K562 (cell line): ENCODE measurements at regions not wholly inside any gene's neighbourhood (a gene's known extent, or its start where the extent isn't known, plus 50 kb on each side); places are given as distances from the start of the nearest gene placed in this dataset.

Experiments used
- ATAC-seq: fragments of 200-7000 bp; cut with Tn5 transposase; 3 replicates; pipeline ENCODE4 v1.9.1; 2020; ENCODE audit warnings: moderate library complexity
- BruUV-seq: library from RNA; stranded (reverse); fragments of 400-500 nt; replicated peaks from 2 replicates; lab custom pipeline; 2021; lab: Mats Ljungman, UMichigan
- CTCF ChIA-PET: fragments of 300-600 bp; formaldehyde crosslinking; extraction: SDS; loops from one replicate; lab custom pipeline; 2021; ENCODE audit warnings: low intra/inter-chr PET ratio; lab: Yijun Ruan, JAX
- POLR2A ChIA-PET: fragments of 300-600, 350-650 bp; sonication (Branson Sonifier 250); formaldehyde crosslinking; extraction: SDS; loops from one replicate; lab custom pipeline; 2021; ENCODE audit warnings: antibody characterized with exemption, inconsistent platforms; lab: Yijun Ruan, JAX
- DNase-seq, 4 experiments: peaks; one replicate each; pipeline versions ENCODE4 v3.0.0 to v3.0.0-alpha.2; 2011 to 2018; ENCODE audit warnings: low spot score in 3 of 4, mixed read lengths in 3 of 4; ENCODE audit errors: extremely low read depth in 1 of 4
- FAIRE-seq: peaks from 2 replicates; lab custom pipeline; 2011; peaks lifted over from hg19 to GRCh38; lab: Jason Lieb, UNC
- H2AFZ ChIP-seq: 2 replicates; pipeline ENCODE4 v1.6.0; 2011; ENCODE audit warnings: low read depth, low read length, control low read depth, inconsistent platforms
- H3K27ac ChIP-seq: fragments of 200-600 bp; 3 replicates; pipeline ENCODE4 v1.8.0; 2011; ENCODE audit warnings: low read depth, mild to moderate bottlenecking, control low read depth, inconsistent platforms, low read length, moderate library complexity, mixed read lengths; ENCODE audit errors: extremely low read depth
- H3K27me3 ChIP-seq, 2 experiments: fragments of 300-600 bp in 1 of 2; 2 replicates in 1 of 2; 3 replicates in 1 of 2; pipeline versions ENCODE4 v1.6.0 to v1.8.0; 2011; ENCODE audit warnings: inconsistent platforms in 2 of 2, low read length in 2 of 2, mild to moderate bottlenecking in 1 of 2, mixed read lengths in 1 of 2, moderate library complexity in 1 of 2; ENCODE audit not compliant: control insufficient read depth in 2 of 2, insufficient read depth in 2 of 2
- H3K36me3 ChIP-seq: fragments of 300-600 bp; 3 replicates; pipeline ENCODE4 v1.8.0; 2011; ENCODE audit warnings: mild to moderate bottlenecking, low read length, inconsistent platforms; ENCODE audit not compliant: control insufficient read depth, insufficient read depth
- H3K4me1 ChIP-seq, 2 experiments: fragments of 200-600 bp in 1 of 2; replicated peaks in 1 of 2; 2 replicates in 1 of 2; 3 replicates in 1 of 2; pipeline versions ENCODE4 v1.5.1 to v1.8.0; 2011; ENCODE audit warnings: inconsistent platforms in 2 of 2, low read length in 2 of 2, mild to moderate bottlenecking in 1 of 2, mixed read lengths in 1 of 2, moderate library complexity in 1 of 2; ENCODE audit not compliant: control insufficient read depth in 2 of 2, insufficient read depth in 2 of 2
- H3K4me2 ChIP-seq: 2 replicates; pipeline ENCODE4 v1.6.1; 2011; ENCODE audit warnings: low read length, control low read depth, inconsistent platforms, mixed read lengths; ENCODE audit not compliant: insufficient read depth
- H3K4me3 ChIP-seq: fragments of 200-600 bp; sonication (generic), shearing (Covaris generic); 2 replicates; pipeline ENCODE4 v1.5.1; 2016; ENCODE audit warnings: control low read depth, inconsistent platforms
- H3K79me2 ChIP-seq: fragments of 200-600 bp; 3 replicates; pipeline ENCODE4 v1.8.0; 2011; ENCODE audit warnings: low read length, inconsistent platforms; ENCODE audit not compliant: control insufficient read depth, insufficient read depth
- H3K9ac ChIP-seq, 2 experiments: 2 replicates each; pipeline versions ENCODE4 v1.6.0 to v1.6.1; 2011; ENCODE audit warnings: low read depth in 2 of 2, low read length in 2 of 2, control low read depth in 1 of 2, inconsistent platforms in 1 of 2, mild to moderate bottlenecking in 1 of 2, mixed read lengths in 1 of 2; ENCODE audit not compliant: insufficient read depth in 1 of 2
- H3K9me1 ChIP-seq: one replicate; pipeline ENCODE4 v1.6.0; 2011; ENCODE audit warnings: inconsistent platforms, mild to moderate bottlenecking, low read length, moderate library complexity; ENCODE audit not compliant: control insufficient read depth, insufficient read depth
- H3K9me3 ChIP-seq: replicated peaks from 2 replicates; pipeline ENCODE4 v1.5.1; 2011; ENCODE audit warnings: low read depth, low read length, inconsistent platforms; ENCODE audit not compliant: control insufficient read depth, insufficient read depth
- H4K20me1 ChIP-seq: replicated peaks from 2 replicates; pipeline ENCODE4 v1.6.1; 2011; ENCODE audit warnings: low read length, inconsistent platforms, mixed read lengths; ENCODE audit not compliant: control insufficient read depth, insufficient read depth
- FOXJ2 ChIP-seq: fragments of 200-800 bp; sonication (Bioruptor generic); IDR thresholded peaks from 2 replicates; pipeline ENCODE4 v1.6.1; 2016; ENCODE audit warnings: missing genetic modification characterization, missing compliant biosample characterization
- JUNB ChIP-seq: fragments of 450-650 bp; formaldehyde crosslinking; conservative IDR thresholded peaks from 2 replicates; pipeline ENCODE4 v1.4.0; 2020; ENCODE audit warnings: mild to moderate bottlenecking
- ZNF668 ChIP-seq: fragments of 250-450 bp; sonication (Bioruptor Pico); IDR thresholded peaks from 2 replicates; pipeline ENCODE4 v1.8.0; 2022; ENCODE audit warnings: mild to moderate bottlenecking, inconsistent platforms
- ZSCAN29 ChIP-seq: fragments of 450-650 bp; IDR thresholded peaks from 2 replicates; pipeline ENCODE4 v1.6.1; 2017
- WGBS: fragments of 100-300 bp; shearing (Covaris generic); methylation state at CpG from one replicate; pipeline ENCODE4 v1.1.6; 2016; ENCODE audit warnings: low coverage, mixed read lengths; ENCODE audit not compliant: insufficient coverage; ENCODE audit errors: missing lambda C conversion rate; 5-methylcytosine and 5-hydroxymethylcytosine counted together
- in situ Hi-C: fragments of 300-500 bp; cut with MboI; formaldehyde crosslinking; loops from 4 replicates; pipeline ENCODE4 v1.15.0; 2018; ENCODE audit warnings: inconsistent platforms, mixed read lengths
- intact Hi-C: fragments of 100-400 bp; cut with micrococcal nuclease; formaldehyde crosslinking; loops from 2 replicates; pipeline ENCODE4 v1.14.2; 2022
- TF ChIP-seq, protein P1 (sequence below): IDR thresholded peaks from 2 replicates; pipeline ENCODE4 v1.6.1; 2014; ENCODE audit warnings: antibody characterized with exemption
- TF ChIP-seq, protein P2 (sequence below), 3 experiments: IDR thresholded peaks in 2 of 3; conservative IDR thresholded peaks in 1 of 3; 2 replicates each; pipeline ENCODE4 v1.5.1; 2011 to 2012; ENCODE audit warnings: low read length in 3 of 3, mild to moderate bottlenecking in 3 of 3, control low read depth in 2 of 3, improper control_type of control experiment in 1 of 3, inconsistent platforms in 1 of 3, low read depth in 1 of 3, mixed read lengths in 1 of 3, moderate library complexity in 1 of 3; ENCODE audit not compliant: insufficient read depth in 2 of 3

DNA sequence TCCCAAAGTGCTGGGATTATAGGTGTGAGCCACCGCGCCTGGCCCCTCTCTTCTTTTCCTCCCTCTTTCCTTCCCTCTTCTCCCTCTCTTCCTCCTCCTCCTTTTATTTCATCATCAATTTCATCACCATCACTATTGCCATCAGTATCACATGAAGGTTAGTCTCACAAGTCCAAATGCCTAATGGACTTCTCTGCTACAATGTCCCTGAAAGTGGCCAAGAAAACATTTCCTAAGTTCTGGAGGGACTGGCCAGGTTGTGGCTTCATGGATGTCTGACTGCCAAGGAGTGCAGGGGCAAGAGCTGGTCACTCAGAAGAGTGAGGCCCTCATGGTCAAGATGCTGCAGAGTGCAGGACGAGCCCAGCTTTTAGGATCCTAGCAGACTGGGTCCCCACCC is 97.6 kb downstream of the SYNE3 start:
- intact Hi-C loops: no loop called here
- Histone ChIP-seq H4K20me1 (no peaks in the 10 kb centered on the region), H3K9me3 (no peaks in the 10 kb centered on the region), H2AFZ (no peak overlapping the region), H3K36me3 (no peaks in the 10 kb centered on the region), H3K4me2 (no peak overlapping the region), H3K9me1 (no peaks in the 10 kb centered on the region), H3K9ac (no peak overlapping the region), H3K27ac (no peak overlapping the region), H3K4me3 (no peak overlapping the region), H3K27me3 (peaks cover 0 to 13% of the 10 kb centered on the region in 2 experiments; a peak in 2 of 5 replicates), H3K4me1 (no peaks in the 10 kb centered on the region; a peak in 1 of 5 replicates), H3K79me2 (no peaks in the 10 kb centered on the region)
- no peak for ATAC-seq
- no TSS peak for BruUV-seq
- CTCF ChIA-PET: no interaction called here
- TF ChIP-seq JUNB (CRISPR knock-in tag): no peak
- TF ChIP-seq FOXJ2 (tag): no peak
- TF ChIP-seq, protein P1, sequence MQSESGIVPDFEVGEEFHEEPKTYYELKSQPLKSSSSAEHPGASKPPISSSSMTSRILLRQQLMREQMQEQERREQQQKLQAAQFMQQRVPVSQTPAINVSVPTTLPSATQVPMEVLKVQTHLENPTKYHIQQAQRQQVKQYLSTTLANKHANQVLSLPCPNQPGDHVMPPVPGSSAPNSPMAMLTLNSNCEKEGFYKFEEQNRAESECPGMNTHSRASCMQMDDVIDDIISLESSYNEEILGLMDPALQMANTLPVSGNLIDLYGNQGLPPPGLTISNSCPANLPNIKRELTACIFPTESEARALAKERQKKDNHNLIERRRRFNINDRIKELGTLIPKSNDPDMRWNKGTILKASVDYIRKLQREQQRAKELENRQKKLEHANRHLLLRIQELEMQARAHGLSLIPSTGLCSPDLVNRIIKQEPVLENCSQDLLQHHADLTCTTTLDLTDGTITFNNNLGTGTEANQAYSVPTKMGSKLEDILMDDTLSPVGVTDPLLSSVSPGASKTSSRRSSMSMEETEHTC: no peak
- no peak for TF ChIP-seq ZNF668
- in situ Hi-C loops: no loop called here
- WGBS: 0% methylated on average over 3 of the region's 3 CpGs
- DNase-seq: no peak
- FAIRE-seq: no peak
- POLR2A ChIA-PET: no interaction called here

DNA sequence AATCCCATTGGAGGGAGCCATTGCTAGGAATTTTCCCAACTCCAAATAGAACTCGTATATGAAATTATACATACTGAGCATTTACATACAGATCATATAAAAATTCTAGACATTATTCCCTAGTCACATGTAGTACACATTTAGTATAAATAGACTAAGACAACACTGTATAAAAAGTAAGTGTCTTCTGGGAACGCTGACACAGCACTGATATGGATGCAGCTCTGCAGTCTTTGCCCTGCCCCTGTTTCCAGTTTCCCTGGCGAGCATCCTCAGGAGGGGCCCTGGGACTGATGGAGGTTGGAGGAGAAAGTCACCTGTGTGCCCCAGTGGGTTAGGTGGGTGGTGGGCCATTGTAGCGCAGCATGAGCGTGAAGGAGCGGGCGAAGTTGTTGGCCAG is 97.8 kb upstream of the CLMN start:
- Histone ChIP-seq H3K9ac (no peak overlapping the region), H2AFZ (no peak overlapping the region), H3K4me2 (no peak overlapping the region), H3K27me3 (peaks cover 0 to 20% of the 10 kb centered on the region in 2 experiments; a peak in 2 of 5 replicates), H3K27ac (no peak overlapping the region), H3K36me3 (no peaks in the 10 kb centered on the region), H3K9me1 (no peaks in the 10 kb centered on the region), H3K4me1 (no peaks in the 10 kb centered on the region; a peak in 1 of 5 replicates), H3K4me3 (no peak overlapping the region), H3K9me3 (no peaks in the 10 kb centered on the region), H4K20me1 (no peaks in the 10 kb centered on the region), H3K79me2 (no peaks in the 10 kb centered on the region)
- no TSS peak for BruUV-seq
- WGBS: 11% methylated on average over 7 of the region's 7 CpGs
- TF ChIP-seq, protein P2, sequence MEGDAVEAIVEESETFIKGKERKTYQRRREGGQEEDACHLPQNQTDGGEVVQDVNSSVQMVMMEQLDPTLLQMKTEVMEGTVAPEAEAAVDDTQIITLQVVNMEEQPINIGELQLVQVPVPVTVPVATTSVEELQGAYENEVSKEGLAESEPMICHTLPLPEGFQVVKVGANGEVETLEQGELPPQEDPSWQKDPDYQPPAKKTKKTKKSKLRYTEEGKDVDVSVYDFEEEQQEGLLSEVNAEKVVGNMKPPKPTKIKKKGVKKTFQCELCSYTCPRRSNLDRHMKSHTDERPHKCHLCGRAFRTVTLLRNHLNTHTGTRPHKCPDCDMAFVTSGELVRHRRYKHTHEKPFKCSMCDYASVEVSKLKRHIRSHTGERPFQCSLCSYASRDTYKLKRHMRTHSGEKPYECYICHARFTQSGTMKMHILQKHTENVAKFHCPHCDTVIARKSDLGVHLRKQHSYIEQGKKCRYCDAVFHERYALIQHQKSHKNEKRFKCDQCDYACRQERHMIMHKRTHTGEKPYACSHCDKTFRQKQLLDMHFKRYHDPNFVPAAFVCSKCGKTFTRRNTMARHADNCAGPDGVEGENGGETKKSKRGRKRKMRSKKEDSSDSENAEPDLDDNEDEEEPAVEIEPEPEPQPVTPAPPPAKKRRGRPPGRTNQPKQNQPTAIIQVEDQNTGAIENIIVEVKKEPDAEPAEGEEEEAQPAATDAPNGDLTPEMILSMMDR (IDR thresholded peaks at IDR 0.05 in 2 of 3, conservative IDR thresholded peaks at IDR 0.05 in 1 of 3; ENCODE audit: insufficient read depth in 2 of 3, low read depth in 1 of 3, low read length in 3 of 3): 0 out of 6 replicates have a peak, but pooled peaks of 1 of the 3 experiments have one; percentile 17
- TF ChIP-seq ZSCAN29: no peak
- ChIA-PET POLR2A (no interaction called here), CTCF (no interaction called here)
- ATAC-seq (no peak), FAIRE-seq (no peak), DNase-seq (no peak)
- in situ Hi-C loops (no loop called here), intact Hi-C loops (no loop called here)
